ENCODE measurements at regions not wholly inside any gene's neighbourhood (a gene's known extent, or its start where the extent isn't known, plus 50 kb on each side); places are given as distances from the start of the nearest gene placed in this dataset.

- no peak for TF ChIP-seq CTCF (IDR thresholded peaks at IDR 0.05)
- TF ChIP-seq POLR2A (IDR thresholded peaks at IDR 0.05), result no peak
- TF ChIP-seq EP300 (IDR thresholded peaks at IDR 0.05), result no peak
Measured at GRCh38 chr10:64385355-64385754, 864.2 kb downstream of the REEP3 start.
